ENCODE measurements at regions not wholly inside any gene's neighbourhood (a gene's known extent, or its start where the extent isn't known, plus 50 kb on each side); places are given as distances from the start of the nearest gene placed in this dataset.
"Not testable (repeated sequence)": the region's sequence is repeated elsewhere in the genome, so short reads cannot be mapped to it uniquely, and the experiment has no call there.

DNA sequence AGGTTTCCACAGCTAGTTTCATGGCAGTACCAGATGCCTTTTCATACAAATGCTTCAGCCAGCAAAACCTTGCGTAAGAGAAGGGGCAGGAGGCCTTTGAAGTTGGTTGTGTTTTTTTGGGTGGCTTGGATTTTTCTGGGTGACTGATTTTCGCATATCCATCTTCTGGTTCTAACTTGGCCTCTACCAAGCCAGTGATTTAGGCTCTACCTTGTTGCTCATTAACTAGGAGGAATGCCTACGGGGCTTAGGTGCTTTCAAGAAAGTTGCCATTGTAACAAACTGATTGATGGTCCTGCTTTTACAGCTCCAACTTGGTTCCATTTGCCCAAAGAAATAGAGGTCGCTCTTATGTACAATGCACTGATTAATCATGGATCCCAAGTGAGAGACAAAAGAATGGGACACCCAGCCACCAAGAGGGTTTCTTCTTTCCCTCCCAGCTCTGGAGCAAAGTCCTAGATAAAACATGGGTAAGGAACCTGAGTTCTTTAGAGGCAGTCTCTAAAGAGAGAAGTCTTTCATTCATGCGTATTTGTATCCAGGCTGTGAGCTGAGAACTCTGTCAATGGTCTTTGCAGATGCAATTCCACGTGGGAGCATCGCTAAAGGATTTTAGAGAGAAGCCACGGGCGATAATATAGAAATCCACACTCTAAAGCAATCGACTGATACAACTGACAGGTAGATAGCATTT, 92.1 kb upstream of the FGFR2 start:
- DNase-seq = no peak

DNA sequence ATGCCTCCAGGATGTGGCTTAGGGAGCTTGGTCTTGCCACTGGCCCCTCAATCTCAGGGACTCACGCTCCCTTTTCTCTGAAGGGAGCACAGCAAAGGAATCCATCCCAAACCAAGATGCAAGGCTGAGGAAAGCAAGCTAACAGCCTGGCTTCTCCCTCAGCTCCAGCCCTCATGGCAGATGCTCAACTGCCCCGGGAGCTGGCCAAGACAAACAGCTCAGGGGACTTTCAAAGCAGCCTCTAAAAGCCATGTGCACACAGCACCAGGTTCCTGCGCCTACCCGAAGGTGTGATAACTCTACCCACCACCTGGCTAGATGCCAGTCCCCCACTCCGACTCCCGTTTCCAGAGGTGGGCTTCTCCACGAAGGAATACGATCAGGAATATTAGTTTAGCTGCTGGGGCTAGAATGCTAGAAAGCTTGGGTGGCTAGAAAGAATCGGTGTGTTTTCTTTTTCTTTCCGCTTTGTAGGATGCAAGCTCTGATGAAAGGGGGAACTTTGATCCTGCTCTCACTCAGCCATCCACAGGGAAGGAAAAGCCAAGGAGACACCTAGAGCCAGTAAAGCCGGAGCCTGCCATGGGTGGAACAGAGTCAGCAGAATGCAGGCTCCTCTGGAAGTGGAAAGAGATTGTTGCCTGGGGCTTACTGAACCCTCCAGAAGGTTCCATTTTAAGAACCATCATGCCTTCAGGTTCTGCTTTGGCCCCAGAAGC, 89.0 kb upstream of the FGFR2 start:
- DNase-seq = no peak

- DNase-seq = peak; percentile 35
Observed at GRCh38 chr10:121684276-121684675, 86.0 kb upstream of the FGFR2 start.

DNA sequence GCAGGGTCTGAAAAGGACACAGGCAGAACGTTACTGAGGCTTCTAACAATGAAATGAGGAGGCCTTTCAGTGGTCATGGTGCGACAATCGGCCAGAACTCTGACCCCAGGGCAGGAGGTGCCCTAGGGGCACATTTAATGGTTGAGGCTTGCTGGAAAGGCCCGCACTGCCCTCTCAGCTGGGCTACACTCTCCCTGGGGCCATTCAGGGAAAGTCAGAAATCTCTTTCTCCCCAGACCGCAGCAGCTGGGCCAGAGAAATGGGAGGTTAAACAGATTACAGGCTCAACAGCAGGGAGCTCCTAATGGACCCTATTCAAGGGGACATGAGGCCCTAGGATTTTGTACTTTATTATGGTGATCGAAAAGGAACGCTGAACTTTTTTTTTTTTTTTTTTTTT, 85.6 kb upstream of the FGFR2 start:
- no peak for DNase-seq

DNA sequence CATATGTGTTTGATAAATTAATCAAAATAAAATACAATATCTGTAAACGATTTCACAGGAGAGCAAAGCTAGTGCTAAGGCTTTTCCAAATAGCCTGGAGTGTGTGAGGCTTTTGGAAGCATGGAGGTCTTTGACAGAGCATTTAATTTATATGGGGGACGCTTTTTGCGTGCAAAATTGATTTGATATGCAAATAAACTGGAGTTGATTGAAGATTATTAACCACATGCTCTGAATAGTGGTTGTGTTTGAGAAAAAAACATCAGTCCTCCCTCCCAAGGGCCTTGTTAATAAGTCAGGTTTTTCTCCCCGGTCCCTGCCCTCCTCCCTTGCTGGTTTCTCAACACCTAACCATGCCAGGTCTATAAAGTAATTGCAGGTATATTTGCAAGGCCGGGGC, 85.1 kb upstream of the FGFR2 start:
- DNase-seq = no peak

- no peak for DNase-seq
Observed at GRCh38 chr10:121681997-121682687, 83.9 kb upstream of the FGFR2 start.

DNA sequence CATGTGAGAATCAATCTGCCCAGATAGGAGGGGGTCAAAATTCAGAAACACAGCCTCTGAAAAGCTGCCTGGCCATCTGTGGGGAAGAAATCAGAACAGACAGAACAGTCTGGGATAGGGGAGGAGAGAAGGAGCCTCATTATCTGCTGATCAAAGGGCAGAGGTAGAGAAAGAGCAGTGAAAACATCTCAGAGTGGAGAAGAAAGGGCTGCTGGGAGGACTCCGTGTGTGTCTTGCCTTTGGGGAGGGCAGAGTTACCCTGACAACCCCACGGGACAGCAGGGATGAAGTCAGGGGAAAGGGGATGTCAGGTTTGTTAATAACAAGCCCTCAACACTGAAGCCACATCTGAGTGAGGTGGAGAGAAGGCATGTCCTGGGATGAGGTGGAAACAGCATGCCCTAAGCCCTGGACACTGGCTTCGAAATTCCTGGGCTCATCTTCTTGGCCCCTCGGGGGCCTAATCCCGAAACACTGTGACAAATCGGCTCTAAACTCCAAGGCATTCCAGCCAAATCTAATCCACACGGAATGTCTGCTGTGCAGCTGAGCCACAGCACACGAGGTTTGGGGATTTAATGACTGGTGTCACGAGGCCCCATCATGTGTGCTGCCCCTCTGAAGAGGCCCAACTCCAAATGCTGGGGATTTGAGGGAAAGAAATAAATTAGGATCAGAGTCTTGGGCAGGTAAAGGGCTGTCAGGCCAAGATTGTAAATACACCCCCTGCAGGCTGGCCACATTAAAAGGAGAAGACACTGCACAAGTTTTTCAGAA, 82.8 kb upstream of the FGFR2 start:
- DNase-seq = no peak

GRCh38 chr10:121679916-121680315, 81.7 kb upstream of the FGFR2 start:
- no peak for DNase-seq

- no peak for DNase-seq
Observed at GRCh38 chr10:121678631-121679174, 80.5 kb upstream of the FGFR2 start.

DNA sequence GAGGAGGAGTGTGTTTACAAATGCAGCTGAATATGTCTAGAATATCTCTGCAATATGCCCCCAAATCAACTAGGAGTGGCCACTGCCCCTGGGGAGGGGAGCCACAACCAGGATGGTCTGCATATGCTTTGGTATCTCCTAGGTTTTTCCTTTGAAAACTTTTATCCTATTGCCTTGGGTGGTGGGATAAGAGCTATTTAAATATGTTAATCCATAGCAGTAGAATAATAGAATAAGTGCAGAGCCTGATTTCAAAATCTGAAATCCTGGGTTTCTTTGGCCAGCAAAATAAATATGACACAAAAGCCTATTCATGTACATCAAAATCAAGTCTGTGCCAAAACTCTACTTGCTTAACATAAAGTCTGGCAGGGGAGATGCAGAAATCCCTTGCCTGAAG, 79.6 kb upstream of the FGFR2 start:
- no peak for DNase-seq

- DNase-seq = no peak
Observed at GRCh38 chr10:121675344-121675743, 77.1 kb upstream of the FGFR2 start.

DNA sequence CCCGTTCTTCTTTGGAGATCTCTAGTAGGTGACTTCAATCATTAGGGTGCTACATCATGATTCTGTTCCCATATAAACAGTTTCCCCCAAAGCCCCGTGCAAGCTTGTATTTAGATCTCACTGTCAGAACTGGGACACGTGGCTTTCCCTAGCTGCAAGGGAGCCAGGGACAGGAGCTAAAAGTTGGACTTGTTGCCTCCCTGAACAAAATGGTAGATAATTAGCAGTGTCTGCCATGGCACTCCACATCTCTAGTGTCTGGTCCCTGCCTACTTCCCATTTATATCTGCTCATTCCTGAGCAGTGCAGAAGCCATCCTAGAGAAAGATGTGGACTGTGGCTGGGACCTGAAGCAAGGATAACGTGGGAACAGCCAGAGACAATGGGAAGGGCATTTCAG, 76.6 kb upstream of the FGFR2 start:
- DNase-seq = no peak

GRCh38 chr10:121672733-121673132, 74.5 kb upstream of the FGFR2 start:
- DNase-seq = no peak

GRCh38 chr10:121669840-121670239, 71.6 kb upstream of the FGFR2 start:
- not testable (repeated sequence) for DNase-seq

DNA sequence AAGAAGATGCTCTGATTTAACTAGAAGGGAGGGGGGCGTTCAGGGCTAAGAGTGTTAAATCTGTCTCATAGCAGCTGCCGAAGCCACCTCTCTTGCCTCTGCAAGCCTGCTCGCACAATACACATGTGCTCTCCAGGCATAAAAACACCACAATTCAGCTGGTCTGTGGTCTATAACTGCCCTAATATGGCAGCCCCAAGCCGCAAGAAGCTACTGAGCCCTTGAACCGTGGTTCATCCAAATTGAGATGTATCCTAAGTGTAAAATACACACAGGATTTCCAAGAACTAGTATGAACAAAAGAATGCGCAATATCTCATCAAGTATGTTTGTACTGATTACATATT, 70.8 kb upstream of the FGFR2 start:
- DNase-seq = no peak

DNA sequence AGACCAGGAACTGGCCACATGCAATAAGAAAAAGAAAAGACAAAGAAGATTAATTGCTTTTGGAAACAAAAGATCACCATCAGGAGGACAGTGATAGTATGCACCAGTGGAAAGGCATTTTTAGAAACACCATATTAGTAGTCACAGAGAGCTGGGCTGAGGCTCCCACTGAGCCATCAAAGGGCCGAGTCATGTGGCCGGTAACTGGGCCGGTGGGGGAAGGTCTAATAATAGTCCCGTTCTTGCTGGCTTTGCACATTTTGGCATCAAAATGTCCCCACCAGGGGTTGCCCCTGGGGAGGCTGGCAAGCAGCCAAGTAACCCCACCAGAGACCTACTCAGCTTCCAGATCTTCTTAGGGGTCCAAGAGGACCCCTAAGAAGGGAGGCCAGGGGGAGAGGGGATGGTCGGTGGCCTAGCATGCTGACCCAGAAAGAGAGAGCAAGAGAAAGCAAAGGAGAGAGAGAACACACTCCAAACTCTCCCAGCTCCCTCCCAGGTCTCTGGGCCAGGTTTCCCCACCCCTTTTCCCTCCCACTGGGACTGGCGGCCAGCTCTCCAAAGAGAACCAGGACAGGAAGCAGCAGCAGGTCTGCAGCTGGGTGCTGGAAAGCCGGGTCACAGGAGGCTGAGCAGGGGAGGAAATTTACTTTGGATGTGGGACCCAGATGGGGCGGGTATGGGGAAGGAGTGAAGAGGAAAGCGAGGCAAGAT, 70.2 kb upstream of the FGFR2 start:
- no peak for DNase-seq

DNA sequence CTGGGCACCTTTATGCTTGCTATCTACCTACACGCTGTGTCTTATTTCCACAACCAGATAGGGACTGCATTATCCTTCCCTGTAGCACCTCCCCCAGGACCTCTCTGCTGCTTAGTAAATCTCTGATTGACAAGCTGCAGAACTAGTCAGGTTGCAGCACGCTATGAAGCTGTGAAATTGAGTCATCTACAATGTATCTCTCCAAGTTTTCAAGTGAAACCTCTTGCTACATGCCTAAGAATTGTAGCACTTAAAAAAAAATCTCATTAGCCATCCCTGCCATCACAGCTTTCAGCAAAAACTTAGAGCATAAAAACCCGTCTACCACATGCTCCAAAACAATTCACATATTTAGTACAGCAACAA, 69.7 kb upstream of the FGFR2 start:
- DNase-seq = no peak

GRCh38 chr10:121665809-121666208, 67.6 kb upstream of the FGFR2 start:
- no peak for DNase-seq

GRCh38 chr10:121664671-121665070, 66.4 kb upstream of the FGFR2 start:
- DNase-seq = no peak

DNA sequence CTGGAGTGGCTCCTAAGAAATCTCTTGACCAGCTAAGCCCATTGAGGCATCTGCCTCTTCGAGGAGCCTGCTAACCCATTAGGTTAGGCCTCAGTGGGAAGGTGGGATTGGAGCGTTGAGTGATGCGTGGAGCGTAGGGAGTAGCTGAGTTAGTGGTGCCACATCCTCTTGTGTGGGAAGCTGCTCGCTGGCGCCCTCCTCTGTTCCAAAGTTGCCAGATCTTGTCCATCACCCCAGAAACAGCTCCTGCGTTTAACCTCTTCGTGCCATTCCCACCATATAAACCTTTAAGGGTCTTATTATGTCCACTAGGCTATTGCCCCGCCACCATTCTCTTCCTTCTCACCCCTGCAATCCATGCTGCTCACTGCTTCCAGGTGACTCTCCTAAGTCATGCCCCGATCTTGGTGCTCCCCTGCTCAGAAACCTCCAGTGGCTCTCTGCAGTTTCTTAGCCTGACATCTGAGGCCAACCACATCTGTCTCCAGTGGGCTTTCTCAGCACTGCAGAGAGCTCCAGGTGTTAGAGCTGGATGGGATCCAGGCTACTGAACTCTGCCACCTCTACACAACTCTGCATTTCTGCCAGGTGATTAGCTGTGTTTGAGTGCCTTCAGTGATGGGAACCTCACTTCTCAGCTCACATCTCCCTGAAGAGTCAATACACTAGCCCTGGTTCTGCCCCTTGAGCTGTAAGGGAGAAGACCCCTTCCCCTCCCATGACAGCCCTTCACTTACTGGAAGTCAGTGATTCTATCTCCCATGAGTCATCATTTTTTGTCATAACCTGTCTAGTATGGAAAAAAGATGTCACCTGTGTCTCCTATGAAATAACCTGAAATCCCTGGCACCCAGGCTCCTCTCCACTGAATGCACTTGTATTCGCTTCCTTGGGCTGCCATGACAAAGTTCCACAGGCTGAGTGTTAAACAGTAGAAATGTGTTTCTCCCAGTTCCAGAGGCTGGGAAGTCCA, 65.0 kb upstream of the FGFR2 start:
- no peak for DNase-seq

- no peak for DNase-seq
Observed at GRCh38 chr10:121662531-121662930, 64.3 kb upstream of the FGFR2 start.
